ENCODE measurements at regions not wholly inside any gene's neighbourhood (a gene's known extent, or its start where the extent isn't known, plus 50 kb on each side); places are given as distances from the start of the nearest gene placed in this dataset.

DNA sequence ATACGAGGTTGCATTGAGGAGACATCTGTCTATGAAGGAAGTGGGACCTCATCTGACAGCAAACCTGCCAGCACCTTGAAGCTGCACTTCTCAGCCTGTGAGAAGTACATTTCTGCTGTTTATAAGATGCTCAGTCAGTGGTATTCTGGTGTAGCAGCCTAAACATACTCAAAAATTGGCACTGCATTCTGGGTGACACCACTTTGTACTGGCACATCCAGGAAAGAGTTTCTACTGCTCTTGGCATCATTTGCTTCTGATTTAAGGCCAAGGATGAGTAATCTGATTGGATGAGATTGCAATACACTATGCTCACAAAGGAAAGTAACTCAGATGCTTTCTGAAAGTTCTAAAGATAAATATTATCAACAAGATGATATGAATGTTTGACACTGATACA is 275.4 kb upstream of the TFAP2D start:
- TF ChIP-seq GLIS3 (CRISPR knock-in tag; IDR thresholded peaks at IDR 0.05): no peak
- no peak for TF ChIP-seq ZC3H10 (CRISPR knock-in tag; IDR thresholded peaks at IDR 0.05)
- TF ChIP-seq SNAI2 (CRISPR knock-in tag; IDR thresholded peaks at IDR 0.05): no peak
- TF ChIP-seq, protein P1, sequence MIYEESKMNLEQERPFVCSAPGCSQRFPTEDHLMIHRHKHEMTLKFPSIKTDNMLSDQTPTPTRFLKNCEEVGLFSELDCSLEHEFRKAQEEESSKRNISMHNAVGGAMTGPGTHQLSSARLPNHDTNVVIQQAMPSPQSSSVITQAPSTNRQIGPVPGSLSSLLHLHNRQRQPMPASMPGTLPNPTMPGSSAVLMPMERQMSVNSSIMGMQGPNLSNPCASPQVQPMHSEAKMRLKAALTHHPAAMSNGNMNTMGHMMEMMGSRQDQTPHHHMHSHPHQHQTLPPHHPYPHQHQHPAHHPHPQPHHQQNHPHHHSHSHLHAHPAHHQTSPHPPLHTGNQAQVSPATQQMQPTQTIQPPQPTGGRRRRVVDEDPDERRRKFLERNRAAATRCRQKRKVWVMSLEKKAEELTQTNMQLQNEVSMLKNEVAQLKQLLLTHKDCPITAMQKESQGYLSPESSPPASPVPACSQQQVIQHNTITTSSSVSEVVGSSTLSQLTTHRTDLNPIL (CRISPR knock-in tag; IDR thresholded peaks at IDR 0.05; ENCODE audit: low read depth): no peak

Measured in SK-N-SH treated with all-trans-retinoic acid at 6 μM for 48 hours (cell line).